GM23338 (cell line): ENCODE measurements at regions not wholly inside any gene's neighbourhood (a gene's known extent, or its start where the extent isn't known, plus 50 kb on each side); places are given as distances from the start of the nearest gene placed in this dataset.

Experiments used
- EZH2 ChIP-seq: fragments of 200-600 bp; sonication (generic); IDR thresholded peaks from one replicate; pipeline ENCODE4 v1.8.0; 2017; ENCODE audit warnings: antibody characterized with exemption, mild to moderate bottlenecking, low read depth; ENCODE audit not compliant: unreplicated experiment
- EZH2phosphoT487 ChIP-seq: fragments of 200-600 bp; sonication (generic); IDR thresholded peaks from one replicate; pipeline ENCODE4 v1.8.1; 2018; ENCODE audit warnings: antibody characterized with exemption; ENCODE audit not compliant: unreplicated experiment
- JUNB ChIP-seq: IDR thresholded peaks from one replicate; pipeline ENCODE4 v1.6.1; 2016; ENCODE audit warnings: antibody characterized with exemption; ENCODE audit not compliant: unreplicated experiment
- NANOG ChIP-seq: IDR thresholded peaks from 2 replicates; pipeline ENCODE4 v1.6.1; 2016; ENCODE audit warnings: antibody characterized with exemption, borderline replicate concordance
- POLR2AphosphoS5 ChIP-seq: IDR thresholded peaks from 2 replicates; pipeline ENCODE4 v1.6.1; 2016; ENCODE audit warnings: antibody characterized with exemption, low read depth
- ZNF331 ChIP-seq: fragments of 250-450 bp; sonication (Bioruptor Pico); IDR thresholded peaks from 2 replicates; pipeline ENCODE4 v1.5.0; 2020; ENCODE audit warnings: low read depth, mild to moderate bottlenecking, moderate library complexity
- TF ChIP-seq, protein P1 (sequence below): fragments of 250-450 bp; sonication (Bioruptor Pico); IDR thresholded peaks from 2 replicates; pipeline ENCODE4 v1.5.0; 2020; ENCODE audit warnings: mild to moderate bottlenecking, moderate library complexity
- TF ChIP-seq, protein P2 (sequence below), 2 experiments: fragments of 200-600 bp in 1 of 2; sonication (generic) in 1 of 2; conservative IDR thresholded peaks; 2 replicates each; pipeline versions ENCODE4 v1.5.1 to v1.6.1; 2016 to 2017; ENCODE audit warnings: antibody characterized with exemption in 2 of 2, low read depth in 2 of 2, mild to moderate bottlenecking in 2 of 2, moderate library complexity in 1 of 2
- TF ChIP-seq, protein P3 (sequence below): IDR thresholded peaks from one replicate; pipeline ENCODE4 v1.6.1; 2018; ENCODE audit warnings: antibody characterized with exemption; ENCODE audit not compliant: unreplicated experiment
- TF ChIP-seq, protein P4 (sequence below): IDR thresholded peaks from 2 replicates; pipeline ENCODE4 v1.6.1; 2016; ENCODE audit warnings: antibody characterized with exemption

DNA sequence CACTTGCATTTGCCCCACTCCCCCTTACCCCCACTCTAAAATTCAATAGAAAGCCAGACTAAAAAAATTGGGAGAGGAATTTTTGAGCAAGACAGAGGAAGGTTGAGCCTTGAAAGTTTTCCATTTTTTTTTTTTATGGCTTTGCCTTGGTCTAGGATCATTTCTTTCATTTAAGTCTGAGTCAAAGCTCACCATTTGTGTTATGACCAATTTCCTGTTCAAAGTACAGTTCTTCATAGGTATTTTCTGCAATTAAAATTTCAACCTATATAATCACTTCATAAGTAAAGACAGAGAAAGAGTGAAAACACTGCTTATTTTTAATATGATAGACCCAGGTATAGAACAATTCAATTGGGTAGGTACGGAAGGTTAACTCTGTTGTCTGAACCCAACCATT lies 436.6 kb upstream of the ADGRL2 start (continued):
- TF ChIP-seq, protein P1, sequence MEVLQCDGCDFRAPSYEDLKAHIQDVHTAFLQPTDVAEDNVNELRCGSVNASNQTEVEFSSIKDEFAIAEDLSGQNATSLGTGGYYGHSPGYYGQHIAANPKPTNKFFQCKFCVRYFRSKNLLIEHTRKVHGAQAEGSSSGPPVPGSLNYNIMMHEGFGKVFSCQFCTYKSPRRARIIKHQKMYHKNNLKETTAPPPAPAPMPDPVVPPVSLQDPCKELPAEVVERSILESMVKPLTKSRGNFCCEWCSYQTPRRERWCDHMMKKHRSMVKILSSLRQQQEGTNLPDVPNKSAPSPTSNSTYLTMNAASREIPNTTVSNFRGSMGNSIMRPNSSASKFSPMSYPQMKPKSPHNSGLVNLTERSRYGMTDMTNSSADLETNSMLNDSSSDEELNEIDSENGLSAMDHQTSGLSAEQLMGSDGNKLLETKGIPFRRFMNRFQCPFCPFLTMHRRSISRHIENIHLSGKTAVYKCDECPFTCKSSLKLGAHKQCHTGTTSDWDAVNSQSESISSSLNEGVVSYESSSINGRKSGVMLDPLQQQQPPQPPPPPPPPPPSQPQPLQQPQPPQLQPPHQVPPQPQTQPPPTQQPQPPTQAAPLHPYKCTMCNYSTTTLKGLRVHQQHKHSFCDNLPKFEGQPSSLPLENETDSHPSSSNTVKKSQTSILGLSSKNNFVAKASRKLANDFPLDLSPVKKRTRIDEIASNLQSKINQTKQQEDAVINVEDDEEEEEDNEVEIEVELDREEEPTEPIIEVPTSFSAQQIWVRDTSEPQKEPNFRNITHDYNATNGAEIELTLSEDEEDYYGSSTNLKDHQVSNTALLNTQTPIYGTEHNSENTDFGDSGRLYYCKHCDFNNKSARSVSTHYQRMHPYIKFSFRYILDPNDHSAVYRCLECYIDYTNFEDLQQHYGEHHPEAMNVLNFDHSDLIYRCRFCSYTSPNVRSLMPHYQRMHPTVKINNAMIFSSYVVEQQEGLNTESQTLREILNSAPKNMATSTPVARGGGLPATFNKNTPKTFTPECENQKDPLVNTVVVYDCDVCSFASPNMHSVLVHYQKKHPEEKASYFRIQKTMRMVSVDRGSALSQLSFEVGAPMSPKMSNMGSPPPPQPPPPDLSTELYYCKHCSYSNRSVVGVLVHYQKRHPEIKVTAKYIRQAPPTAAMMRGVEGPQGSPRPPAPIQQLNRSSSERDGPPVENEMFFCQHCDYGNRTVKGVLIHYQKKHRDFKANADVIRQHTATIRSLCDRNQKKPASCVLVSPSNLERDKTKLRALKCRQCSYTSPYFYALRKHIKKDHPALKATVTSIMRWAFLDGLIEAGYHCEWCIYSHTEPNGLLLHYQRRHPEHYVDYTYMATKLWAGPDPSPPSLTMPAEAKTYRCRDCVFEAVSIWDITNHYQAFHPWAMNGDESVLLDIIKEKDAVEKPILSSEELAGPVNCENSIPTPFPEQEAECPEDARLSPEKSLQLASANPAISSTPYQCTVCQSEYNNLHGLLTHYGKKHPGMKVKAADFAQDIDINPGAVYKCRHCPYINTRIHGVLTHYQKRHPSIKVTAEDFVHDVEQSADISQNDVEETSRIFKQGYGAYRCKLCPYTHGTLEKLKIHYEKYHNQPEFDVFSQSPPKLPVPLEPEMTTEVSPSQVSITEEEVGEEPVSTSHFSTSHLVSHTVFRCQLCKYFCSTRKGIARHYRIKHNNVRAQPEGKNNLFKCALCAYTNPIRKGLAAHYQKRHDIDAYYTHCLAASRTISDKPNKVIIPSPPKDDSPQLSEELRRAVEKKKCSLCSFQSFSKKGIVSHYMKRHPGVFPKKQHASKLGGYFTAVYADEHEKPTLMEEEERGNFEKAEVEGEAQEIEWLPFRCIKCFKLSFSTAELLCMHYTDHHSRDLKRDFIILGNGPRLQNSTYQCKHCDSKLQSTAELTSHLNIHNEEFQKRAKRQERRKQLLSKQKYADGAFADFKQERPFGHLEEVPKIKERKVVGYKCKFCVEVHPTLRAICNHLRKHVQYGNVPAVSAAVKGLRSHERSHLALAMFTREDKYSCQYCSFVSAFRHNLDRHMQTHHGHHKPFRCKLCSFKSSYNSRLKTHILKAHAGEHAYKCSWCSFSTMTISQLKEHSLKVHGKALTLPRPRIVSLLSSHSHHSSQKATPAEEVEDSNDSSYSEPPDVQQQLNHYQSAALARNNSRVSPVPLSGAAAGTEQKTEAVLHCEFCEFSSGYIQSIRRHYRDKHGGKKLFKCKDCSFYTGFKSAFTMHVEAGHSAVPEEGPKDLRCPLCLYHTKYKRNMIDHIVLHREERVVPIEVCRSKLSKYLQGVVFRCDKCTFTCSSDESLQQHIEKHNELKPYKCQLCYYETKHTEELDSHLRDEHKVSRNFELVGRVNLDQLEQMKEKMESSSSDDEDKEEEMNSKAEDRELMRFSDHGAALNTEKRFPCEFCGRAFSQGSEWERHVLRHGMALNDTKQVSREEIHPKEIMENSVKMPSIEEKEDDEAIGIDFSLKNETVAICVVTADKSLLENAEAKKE (CRISPR knock-in tag), result no peak
- no peak for TF ChIP-seq ZNF331 (CRISPR knock-in tag)
- TF ChIP-seq EZH2phosphoT487, result no peak
- TF ChIP-seq, protein P2, sequence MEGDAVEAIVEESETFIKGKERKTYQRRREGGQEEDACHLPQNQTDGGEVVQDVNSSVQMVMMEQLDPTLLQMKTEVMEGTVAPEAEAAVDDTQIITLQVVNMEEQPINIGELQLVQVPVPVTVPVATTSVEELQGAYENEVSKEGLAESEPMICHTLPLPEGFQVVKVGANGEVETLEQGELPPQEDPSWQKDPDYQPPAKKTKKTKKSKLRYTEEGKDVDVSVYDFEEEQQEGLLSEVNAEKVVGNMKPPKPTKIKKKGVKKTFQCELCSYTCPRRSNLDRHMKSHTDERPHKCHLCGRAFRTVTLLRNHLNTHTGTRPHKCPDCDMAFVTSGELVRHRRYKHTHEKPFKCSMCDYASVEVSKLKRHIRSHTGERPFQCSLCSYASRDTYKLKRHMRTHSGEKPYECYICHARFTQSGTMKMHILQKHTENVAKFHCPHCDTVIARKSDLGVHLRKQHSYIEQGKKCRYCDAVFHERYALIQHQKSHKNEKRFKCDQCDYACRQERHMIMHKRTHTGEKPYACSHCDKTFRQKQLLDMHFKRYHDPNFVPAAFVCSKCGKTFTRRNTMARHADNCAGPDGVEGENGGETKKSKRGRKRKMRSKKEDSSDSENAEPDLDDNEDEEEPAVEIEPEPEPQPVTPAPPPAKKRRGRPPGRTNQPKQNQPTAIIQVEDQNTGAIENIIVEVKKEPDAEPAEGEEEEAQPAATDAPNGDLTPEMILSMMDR (conservative IDR thresholded peaks at IDR 0.05; ENCODE audit: low read depth in 2 of 2), result no peak
- no peak for TF ChIP-seq NANOG
- TF ChIP-seq JUNB, result no peak
- TF ChIP-seq EZH2, result no peak
- no peak for TF ChIP-seq POLR2AphosphoS5
- TF ChIP-seq, protein P3, sequence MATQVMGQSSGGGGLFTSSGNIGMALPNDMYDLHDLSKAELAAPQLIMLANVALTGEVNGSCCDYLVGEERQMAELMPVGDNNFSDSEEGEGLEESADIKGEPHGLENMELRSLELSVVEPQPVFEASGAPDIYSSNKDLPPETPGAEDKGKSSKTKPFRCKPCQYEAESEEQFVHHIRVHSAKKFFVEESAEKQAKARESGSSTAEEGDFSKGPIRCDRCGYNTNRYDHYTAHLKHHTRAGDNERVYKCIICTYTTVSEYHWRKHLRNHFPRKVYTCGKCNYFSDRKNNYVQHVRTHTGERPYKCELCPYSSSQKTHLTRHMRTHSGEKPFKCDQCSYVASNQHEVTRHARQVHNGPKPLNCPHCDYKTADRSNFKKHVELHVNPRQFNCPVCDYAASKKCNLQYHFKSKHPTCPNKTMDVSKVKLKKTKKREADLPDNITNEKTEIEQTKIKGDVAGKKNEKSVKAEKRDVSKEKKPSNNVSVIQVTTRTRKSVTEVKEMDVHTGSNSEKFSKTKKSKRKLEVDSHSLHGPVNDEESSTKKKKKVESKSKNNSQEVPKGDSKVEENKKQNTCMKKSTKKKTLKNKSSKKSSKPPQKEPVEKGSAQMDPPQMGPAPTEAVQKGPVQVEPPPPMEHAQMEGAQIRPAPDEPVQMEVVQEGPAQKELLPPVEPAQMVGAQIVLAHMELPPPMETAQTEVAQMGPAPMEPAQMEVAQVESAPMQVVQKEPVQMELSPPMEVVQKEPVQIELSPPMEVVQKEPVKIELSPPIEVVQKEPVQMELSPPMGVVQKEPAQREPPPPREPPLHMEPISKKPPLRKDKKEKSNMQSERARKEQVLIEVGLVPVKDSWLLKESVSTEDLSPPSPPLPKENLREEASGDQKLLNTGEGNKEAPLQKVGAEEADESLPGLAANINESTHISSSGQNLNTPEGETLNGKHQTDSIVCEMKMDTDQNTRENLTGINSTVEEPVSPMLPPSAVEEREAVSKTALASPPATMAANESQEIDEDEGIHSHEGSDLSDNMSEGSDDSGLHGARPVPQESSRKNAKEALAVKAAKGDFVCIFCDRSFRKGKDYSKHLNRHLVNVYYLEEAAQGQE, result no peak
- TF ChIP-seq, protein P4, sequence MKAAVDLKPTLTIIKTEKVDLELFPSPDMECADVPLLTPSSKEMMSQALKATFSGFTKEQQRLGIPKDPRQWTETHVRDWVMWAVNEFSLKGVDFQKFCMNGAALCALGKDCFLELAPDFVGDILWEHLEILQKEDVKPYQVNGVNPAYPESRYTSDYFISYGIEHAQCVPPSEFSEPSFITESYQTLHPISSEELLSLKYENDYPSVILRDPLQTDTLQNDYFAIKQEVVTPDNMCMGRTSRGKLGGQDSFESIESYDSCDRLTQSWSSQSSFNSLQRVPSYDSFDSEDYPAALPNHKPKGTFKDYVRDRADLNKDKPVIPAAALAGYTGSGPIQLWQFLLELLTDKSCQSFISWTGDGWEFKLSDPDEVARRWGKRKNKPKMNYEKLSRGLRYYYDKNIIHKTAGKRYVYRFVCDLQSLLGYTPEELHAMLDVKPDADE, result no peak
